ENCODE measurements at regions not wholly inside any gene's neighbourhood (a gene's known extent, or its start where the extent isn't known, plus 50 kb on each side); places are given as distances from the start of the nearest gene placed in this dataset.

DNA sequence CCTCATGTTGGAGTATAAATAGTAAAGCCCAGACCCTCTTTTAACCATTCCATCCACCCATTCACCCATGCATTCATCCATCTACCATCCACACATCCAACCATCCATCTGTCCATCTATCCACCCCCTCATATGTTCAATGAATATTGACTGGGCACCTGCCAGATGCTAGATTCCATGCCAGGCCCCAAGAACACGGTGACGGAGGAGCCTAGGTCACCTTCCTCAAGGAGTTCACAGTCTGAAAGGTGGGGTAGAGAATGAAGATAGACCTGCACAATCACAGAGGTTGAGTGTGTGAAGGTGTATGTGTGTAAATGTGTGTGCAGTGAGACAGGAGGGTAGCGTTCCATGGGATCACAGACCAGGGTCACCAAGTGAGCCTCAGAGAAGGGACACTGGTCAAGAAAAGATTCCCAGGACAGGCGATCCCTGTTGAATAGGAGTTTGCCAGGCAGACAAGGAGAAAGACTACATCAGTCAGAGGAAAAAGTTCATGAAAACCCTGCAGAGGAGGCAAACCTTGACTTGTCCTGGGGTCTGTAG, 287.2 kb downstream of the CYP26B1 start:
- no peak for DNase-seq

DNA sequence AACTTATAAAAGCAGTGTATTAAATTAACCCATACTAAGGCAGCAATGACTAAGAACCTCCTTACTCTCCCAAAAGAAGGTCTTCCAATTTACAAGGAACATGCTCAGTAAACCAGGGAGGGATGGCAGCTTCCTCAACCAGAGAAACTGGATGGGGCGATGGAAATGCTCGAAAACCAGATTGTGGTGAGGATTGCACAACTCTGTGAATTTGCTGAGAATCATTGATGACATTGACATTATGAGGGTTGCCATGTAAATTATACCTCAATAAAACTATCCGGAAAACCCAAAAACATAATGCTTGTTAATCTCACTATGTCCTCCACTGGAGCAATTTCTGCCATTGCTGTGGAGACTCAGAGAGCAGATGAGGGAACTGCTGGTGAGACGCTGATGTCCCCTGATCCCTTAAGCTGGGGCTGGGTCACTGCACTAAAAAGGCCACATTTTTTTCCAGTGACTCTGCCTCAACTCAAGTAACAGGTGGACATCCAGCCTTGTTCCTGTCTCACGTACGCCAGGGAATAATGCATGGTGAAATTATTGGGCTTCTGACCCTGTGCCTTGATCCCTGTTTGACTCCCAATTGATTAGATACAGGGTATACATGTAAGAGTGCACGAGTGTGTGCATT, 288.3 kb downstream of the CYP26B1 start:
- no peak for DNase-seq

DNA sequence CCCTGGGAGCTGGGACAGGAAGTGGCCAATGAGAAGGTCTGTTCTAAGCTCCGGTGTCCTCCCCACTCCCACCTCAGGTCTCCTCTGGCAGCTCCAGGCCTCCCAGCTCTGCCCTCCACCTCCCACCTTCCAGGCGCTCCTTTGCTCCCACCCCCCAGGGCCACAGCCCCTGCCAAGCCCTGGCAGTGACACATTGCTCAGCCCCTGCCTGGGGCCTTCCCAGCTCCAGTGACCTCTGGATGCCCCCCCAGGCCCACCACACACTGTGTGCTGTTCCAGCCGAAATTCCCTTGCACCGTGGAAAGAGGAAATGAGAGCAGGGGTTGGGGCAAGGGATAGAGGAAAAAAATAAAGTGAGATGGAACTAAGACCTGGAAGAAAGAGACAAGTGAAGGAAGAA, 289.6 kb downstream of the CYP26B1 start:
- no peak for DNase-seq

GRCh38 chr2:71857636-71858035, 290.0 kb downstream of the CYP26B1 start:
- DNase-seq: no peak

GRCh38 chr2:71856773-71857525, 290.7 kb downstream of the CYP26B1 start:
- DNase-seq: no peak

DNA sequence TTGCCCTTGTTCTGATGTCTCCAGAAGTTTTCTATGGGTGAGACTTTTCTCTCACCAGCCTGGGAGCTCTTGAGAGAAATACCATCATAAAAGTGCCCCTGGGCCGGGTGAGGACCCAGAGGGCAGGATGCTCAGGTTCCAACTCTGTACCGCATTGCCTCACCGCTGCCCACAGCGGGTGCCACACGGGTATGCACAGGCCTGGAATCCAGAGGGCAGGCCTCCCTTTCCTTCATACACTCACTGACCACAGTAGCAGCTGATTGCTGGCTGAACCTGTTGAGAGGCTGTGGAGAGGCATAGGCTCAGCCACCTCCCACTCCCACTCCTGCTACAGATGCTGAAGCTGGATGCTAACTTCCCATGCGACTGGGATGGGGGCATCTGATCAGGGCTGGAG, 293.8 kb downstream of the CYP26B1 start:
- no peak for DNase-seq

- no peak for DNase-seq
These were observed 295.4 kb downstream of the CYP26B1 start for GRCh38 chr2:71852141-71852711.

- no peak for DNase-seq
These were observed 296.4 kb downstream of the CYP26B1 start for GRCh38 chr2:71851094-71851750.

DNA sequence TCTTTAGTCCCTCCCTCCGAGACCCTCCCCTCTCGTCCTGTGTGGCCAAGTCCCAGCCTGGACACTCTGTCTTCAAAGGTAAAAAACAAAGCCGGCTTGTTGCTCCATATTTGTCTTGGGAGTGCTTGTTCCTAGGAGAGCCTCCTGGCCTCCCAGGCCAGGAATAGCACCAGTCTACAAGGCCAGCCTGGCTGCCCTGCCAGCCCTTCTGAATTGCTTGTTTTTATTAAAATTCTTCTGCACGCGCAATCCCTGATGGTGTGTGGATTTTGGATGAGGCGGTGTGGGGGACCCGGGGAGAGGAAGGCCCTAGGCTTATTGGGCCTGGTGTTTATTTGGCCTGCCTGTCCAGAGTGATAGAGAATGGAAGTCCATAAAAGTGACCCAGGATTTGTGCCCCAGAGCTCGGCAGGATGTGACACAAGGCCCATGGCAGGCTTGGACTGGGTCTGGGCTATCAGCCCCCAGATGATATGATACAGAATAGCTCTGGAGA, 297.3 kb downstream of the CYP26B1 start:
- no peak for DNase-seq

DNA sequence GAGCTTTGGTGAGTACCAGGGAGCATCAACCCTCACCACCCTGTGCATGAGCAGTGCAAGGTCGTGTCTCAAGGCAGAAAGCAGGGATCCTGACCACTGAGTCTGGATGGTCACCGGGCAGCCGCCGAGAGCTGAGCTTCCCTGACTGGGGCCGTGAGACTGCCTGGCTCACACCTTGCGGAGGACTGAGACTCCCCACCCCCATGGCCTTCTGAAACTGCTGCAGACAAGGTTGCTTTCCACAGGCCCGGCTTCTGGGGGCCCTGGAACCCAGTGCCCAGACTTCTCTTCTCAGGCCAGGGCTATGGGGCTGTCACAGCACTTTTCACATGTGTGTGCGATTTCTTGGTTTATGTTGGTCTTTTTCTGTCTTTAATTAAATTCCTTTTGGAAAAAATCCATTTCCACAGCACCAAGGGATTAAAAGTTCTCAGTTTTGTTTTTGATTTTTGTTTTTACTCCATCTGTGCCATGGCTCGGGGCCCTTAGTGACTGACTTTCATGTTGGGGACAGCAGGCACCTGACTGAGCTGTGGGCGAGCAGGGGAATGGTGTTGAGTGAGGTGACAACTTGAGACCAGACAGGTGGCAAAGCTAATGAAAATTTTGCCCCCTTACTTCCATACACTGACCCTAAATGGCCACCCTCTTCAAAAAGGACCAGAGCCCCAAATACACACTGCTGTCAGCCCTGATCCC, 297.9 kb downstream of the CYP26B1 start:
- DNase-seq: no peak

DNA sequence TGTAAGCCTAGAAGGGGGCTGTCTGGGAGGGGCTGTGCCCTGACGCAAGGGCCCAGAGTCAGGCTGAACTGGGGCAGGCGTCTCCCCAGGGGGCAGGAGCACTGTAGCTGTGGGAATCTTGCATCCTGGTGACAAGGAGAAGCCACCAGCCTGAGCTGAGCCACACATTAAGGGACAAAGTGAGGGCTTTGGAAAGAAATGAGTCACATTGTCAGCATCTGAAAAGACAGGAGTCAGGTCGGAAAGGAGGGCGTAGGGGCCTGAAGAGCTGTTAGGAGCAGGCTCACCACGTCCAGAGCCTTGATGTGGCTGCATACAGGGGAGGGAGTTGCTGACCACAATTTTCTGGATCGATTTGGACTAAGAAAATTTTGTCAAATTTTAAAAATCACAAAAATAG, 298.6 kb downstream of the CYP26B1 start:
- DNase-seq: no peak

DNA sequence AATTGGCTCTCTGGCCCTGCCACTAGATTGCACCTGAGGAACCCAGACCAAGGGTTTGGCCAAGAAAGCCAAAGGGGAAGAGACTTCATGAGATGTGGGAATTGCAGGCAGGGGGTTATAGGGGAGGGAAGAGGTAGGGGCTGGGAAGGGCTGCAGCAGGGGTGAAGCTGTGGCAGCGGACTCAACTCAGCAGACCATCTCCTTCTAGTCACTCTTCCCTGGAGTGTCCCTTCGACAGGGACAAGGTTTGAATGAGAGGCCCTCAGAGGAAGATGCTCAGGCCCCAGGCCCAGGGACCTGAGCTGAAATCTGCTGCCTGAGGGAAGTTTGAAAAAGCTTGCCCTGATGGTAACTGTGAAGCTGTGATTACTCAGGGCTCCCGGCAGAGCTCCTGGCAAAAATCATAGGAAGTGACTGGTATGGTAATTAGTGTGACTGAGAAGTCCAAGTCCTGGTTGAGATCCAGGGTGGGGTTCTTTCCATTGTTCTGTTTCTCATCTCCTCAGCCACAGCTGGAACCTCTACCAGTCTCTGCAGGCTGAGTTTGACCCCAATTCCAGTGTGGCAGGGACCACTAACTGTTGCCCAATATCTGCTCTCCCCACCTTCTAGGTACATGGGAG, 300.9 kb downstream of the CYP26B1 start:
- DNase-seq: no peak

GRCh38 chr2:71846072-71846471, 301.6 kb downstream of the CYP26B1 start:
- no peak for DNase-seq

DNA sequence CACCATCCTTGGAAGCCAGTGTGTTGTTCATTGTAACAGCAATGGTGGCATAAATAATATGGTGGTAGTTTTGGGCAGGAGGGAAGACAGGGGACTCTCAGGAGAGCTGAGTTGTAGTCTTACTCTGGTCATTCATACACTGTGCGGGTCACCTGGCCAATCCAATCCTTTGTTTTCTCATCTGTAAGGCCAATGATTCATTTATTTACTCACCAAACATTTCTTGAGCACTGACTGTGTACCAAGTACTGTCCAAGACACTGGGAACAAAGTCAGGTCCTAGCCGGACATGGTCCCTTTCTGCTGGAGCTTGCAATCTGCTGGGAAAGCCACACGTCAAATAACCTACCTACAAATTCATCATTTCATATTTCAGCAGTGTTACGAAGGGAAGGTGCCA, 302.7 kb downstream of the CYP26B1 start:
- DNase-seq: no peak

DNA sequence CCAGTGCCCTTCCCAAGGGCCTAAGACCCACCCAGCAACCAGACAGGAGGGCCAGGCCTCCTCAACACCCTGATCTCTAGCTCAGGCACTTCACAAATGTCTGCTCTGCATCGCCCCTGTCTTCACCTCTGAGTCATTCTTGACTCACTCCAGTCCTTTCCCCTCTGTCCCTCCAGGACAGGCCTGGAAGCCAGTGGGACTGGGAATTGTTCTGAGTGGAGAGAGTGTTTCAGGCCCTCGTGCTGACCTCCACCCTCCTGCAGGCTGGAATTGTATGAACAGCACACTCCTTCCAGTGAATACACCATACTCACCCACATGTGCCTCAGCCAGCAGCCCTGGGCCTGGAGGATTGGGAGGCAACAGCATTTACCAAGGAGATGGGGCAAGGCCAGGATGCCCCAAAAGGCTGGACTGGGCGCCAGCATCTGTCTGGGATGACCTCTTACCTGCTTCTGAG, 304.2 kb downstream of the CYP26B1 start:
- DNase-seq: no peak

- DNase-seq: no peak
These were observed 304.9 kb downstream of the CYP26B1 start for GRCh38 chr2:71842744-71843143.

GRCh38 chr2:71839826-71840225, 307.8 kb downstream of the CYP26B1 start:
- DNase-seq: no peak

GRCh38 chr2:71834796-71835195, 312.9 kb downstream of the CYP26B1 start:
- DNase-seq: peak; percentile 21

DNA sequence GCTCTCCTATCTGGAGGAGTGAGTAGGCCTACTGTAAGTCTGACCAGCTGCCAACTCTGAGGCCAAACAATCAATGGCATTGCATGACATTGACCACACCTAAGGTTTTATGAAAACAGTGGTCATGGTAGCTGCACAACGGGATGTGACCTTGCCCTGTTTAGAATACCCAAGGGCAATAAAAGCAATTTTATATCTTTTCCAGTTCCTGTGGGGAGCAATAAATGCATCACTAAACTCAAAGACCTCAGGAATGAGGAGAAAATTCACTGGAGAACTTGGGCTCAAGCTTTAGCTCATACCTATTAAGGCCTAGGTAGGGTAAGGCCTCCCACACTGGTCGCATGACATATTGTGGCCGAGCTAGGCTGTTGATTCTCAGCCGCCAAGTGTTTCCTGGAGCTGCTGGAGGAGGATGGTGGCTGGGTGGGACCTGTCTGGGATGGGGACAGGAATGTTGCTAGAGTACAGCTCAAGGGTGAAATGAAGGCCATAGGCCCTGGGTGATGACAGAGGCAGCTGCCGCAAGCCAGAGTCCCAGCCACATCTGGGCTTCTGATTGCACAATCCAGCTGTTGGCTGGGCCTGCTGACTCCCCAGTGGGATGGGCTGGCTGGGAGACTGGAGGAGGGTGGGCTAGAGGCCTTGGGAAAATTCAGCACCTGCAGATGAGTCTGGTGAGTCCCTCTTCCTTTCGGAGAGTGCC, 313.7 kb downstream of the CYP26B1 start:
- DNase-seq: no peak

- no peak for DNase-seq
These were observed 314.4 kb downstream of the CYP26B1 start for GRCh38 chr2:71833272-71833671.

DNA sequence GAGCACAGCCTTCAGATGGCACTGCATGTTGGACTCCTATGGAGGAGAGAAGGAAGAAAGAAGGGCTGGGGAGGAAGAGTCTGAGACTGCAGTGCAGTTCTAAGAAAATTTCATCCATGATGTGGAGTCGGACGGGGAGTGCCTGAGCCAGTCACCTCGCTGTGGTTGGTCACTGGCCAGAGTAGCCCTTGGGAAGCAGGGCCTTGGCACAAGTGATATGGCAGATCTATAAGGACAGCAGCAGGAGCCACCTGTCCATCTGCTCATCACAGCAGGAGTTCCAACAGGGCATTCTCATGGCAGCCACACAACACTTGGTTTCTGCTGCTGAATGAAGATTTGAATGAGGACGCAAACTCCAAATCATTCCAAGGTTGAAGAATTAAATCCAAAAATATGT, 314.8 kb downstream of the CYP26B1 start:
- no peak for DNase-seq
